Gastroesophageal sphincter (tissue), 3 donors: ENCODE measurements at regions not wholly inside any gene's neighbourhood (a gene's known extent, or its start where the extent isn't known, plus 50 kb on each side); places are given as distances from the start of the nearest gene placed in this dataset.

Experiments used
- EP300 ChIP-seq: sonication (generic); formaldehyde crosslinking; IDR thresholded peaks from one replicate; pipeline ENCODE4 v1.6.1; 2017; ENCODE audit warnings: antibody characterized with exemption, mild to moderate bottlenecking
- POLR2A ChIP-seq, 2 donors: fragments of 450-650 bp; IDR thresholded peaks; one replicate each; pipeline ENCODE4 v1.6.1; 2017; ENCODE audit warnings: antibody characterized with exemption in 2 of 2, mild to moderate bottlenecking in 2 of 2, moderate library complexity in 1 of 2
- POLR2AphosphoS5 ChIP-seq: sonication (generic); formaldehyde crosslinking; IDR thresholded peaks from one replicate; pipeline ENCODE4 v1.6.1; 2017; ENCODE audit warnings: antibody characterized with exemption
- TF ChIP-seq, protein P1 (sequence below), 4 experiments: fragments of 200-600 bp in 2 of 4; fragments of 450-650 bp in 2 of 4; sonication (generic) in 1 of 4; IDR thresholded peaks; one replicate each; pipeline ENCODE4 v1.5.1; 2017 to 2019; ENCODE audit warnings: antibody characterized with exemption in 4 of 4, mild to moderate bottlenecking in 2 of 4, moderate library complexity in 2 of 4

- TF ChIP-seq EP300 (no peak), POLR2A (IDR thresholded peaks at IDR 0.05) (no peak), POLR2AphosphoS5 (no peak)
- TF ChIP-seq, protein P1, sequence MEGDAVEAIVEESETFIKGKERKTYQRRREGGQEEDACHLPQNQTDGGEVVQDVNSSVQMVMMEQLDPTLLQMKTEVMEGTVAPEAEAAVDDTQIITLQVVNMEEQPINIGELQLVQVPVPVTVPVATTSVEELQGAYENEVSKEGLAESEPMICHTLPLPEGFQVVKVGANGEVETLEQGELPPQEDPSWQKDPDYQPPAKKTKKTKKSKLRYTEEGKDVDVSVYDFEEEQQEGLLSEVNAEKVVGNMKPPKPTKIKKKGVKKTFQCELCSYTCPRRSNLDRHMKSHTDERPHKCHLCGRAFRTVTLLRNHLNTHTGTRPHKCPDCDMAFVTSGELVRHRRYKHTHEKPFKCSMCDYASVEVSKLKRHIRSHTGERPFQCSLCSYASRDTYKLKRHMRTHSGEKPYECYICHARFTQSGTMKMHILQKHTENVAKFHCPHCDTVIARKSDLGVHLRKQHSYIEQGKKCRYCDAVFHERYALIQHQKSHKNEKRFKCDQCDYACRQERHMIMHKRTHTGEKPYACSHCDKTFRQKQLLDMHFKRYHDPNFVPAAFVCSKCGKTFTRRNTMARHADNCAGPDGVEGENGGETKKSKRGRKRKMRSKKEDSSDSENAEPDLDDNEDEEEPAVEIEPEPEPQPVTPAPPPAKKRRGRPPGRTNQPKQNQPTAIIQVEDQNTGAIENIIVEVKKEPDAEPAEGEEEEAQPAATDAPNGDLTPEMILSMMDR (IDR thresholded peaks at IDR 0.05) = no peak
Measured at GRCh38 chr4:81785338-81785737, 313.6 kb upstream of the RASGEF1B start.
